ENCODE measurements at regions not wholly inside any gene's neighbourhood (a gene's known extent, or its start where the extent isn't known, plus 50 kb on each side); places are given as distances from the start of the nearest gene placed in this dataset.

- TF ChIP-seq, protein P1, sequence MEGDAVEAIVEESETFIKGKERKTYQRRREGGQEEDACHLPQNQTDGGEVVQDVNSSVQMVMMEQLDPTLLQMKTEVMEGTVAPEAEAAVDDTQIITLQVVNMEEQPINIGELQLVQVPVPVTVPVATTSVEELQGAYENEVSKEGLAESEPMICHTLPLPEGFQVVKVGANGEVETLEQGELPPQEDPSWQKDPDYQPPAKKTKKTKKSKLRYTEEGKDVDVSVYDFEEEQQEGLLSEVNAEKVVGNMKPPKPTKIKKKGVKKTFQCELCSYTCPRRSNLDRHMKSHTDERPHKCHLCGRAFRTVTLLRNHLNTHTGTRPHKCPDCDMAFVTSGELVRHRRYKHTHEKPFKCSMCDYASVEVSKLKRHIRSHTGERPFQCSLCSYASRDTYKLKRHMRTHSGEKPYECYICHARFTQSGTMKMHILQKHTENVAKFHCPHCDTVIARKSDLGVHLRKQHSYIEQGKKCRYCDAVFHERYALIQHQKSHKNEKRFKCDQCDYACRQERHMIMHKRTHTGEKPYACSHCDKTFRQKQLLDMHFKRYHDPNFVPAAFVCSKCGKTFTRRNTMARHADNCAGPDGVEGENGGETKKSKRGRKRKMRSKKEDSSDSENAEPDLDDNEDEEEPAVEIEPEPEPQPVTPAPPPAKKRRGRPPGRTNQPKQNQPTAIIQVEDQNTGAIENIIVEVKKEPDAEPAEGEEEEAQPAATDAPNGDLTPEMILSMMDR (IDR thresholded peaks at IDR 0.05 in 2 of 3, conservative IDR thresholded peaks at IDR 0.05 in 1 of 3; ENCODE audit: borderline replicate concordance in 1 of 3, insufficient read depth in 1 of 3, low read depth in 2 of 3, low read length in 2 of 3): no peak
- TF ChIP-seq CBX3 (IDR thresholded peaks at IDR 0.05; ENCODE audit: low read depth) (no peak), JUND (IDR thresholded peaks at IDR 0.05) (no peak), ATF3 (IDR thresholded peaks at IDR 0.05) (no peak), POLR2A (IDR thresholded peaks at IDR 0.05; ENCODE audit: borderline replicate concordance, extremely low read depth, insufficient read depth, insufficient read length) (no peak), POLR2AphosphoS5 (IDR thresholded peaks at IDR 0.05; ENCODE audit: low read depth, low read length) (no peak), SIN3A (IDR thresholded peaks at IDR 0.05; ENCODE audit: low read depth) (no peak), EZH2phosphoT487 (IDR thresholded peaks at IDR 0.05; ENCODE audit: borderline replicate concordance) (no peak), TCF7L2 (IDR thresholded peaks at IDR 0.05; ENCODE audit: borderline replicate concordance, extremely low read depth, insufficient read depth, insufficient read length) (no peak), SP1 (IDR thresholded peaks at IDR 0.05; ENCODE audit: low read depth) (no peak), EGR1 (IDR thresholded peaks at IDR 0.05; ENCODE audit: low read depth) (no peak), SRF (IDR thresholded peaks at IDR 0.05; ENCODE audit: low read depth) (no peak)
- TF ChIP-seq, protein P2, sequence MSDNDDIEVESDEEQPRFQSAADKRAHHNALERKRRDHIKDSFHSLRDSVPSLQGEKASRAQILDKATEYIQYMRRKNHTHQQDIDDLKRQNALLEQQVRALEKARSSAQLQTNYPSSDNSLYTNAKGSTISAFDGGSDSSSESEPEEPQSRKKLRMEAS (IDR thresholded peaks at IDR 0.05): no peak
Observed at GRCh38 chr16:73670836-73671820, 623.2 kb upstream of the ZFHX3 start.
